ENCODE measurements at regions not wholly inside any gene's neighbourhood (a gene's known extent, or its start where the extent isn't known, plus 50 kb on each side); places are given as distances from the start of the nearest gene placed in this dataset.
"Not testable (repeated sequence)": the region's sequence is repeated elsewhere in the genome, so short reads cannot be mapped to it uniquely, and the experiment has no call there.

- H3K4me1 Mint-ChIP-seq: no peaks in the 10 kb centered on the region
- H3K36me3 Mint-ChIP-seq: no peaks in the 10 kb centered on the region
- DNase-seq: no peak
- H3K27ac Mint-ChIP-seq: no peak overlapping the region
- H3K4me3 Mint-ChIP-seq: no peak overlapping the region
- H3K27me3 Mint-ChIP-seq: peaks cover 4% of the 10 kb centered on the region
- H3K9me3 Mint-ChIP-seq: peaks cover 1% of the 10 kb centered on the region
These were observed 484.7 kb upstream of the C1orf87 start for GRCh38 chr1:60558236-60558635.

- Mint-ChIP-seq H3K36me3 (no peaks in the 10 kb centered on the region), H3K27ac (no peak overlapping the region), H3K9me3 (no peaks in the 10 kb centered on the region), H3K4me3 (no peak overlapping the region), H3K4me1 (no peaks in the 10 kb centered on the region), H3K27me3 (no peaks in the 10 kb centered on the region)
- no peak for DNase-seq
These were observed 480.2 kb upstream of the C1orf87 start for GRCh38 chr1:60553730-60554129.

DNA sequence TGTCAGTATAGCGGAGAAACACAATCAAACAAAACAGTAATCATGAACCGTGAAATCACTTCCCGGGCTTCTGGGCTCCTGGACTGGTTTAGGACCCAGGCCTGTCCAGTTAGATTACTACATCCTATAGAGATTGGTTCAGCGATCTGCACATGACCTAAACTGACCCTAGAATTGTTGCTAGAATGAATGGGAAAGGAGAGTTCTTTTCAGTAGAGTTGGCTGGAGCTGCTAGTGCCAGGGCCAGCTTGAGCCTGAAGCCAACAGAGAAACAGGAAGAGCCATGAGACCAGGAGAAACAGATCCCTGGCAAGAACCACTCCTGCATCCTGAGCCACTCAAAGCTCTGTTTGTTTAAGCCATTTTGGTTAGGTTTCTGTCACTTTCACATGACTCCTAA lies 474.3 kb upstream of the C1orf87 start:
- Mint-ChIP-seq H3K4me3 (no peak overlapping the region), H3K36me3 (no peaks in the 10 kb centered on the region), H3K27ac (no peak overlapping the region), H3K9me3 (no peaks in the 10 kb centered on the region), H3K4me1 (no peaks in the 10 kb centered on the region), H3K27me3 (no peaks in the 10 kb centered on the region)
- DNase-seq: no peak

DNA sequence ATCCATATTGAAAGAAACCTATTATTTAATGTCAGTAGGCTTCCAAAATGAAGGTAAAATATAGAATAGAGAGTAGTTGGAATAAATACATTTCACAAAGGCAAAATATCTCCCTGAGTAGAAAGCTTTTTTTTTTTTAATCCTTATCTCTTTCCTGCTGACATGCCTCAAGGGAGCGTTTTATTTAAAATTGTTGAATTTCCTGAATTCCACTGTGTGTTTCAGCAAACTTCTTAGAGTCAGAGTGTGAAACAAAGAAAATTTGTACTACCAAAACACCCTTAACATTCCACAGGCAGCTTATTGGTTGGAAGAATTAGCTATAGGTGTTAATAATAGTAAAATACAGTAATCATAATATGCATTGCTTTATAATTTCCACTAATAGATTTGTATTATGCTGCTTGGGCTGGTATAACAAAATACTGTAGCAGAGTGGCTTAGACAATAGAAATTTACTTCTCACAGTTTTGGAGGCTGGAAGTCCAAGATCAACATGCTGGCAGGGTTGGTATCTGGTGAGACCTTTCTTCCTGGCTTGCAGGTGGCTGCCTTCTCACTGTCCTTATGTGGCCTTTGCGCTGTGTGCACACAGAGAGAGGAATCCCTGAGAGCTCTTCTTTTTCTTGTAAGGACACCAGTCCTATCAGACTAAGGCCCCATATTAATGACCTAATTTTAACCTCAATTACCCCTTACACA lies 468.4 kb upstream of the C1orf87 start:
- no peak overlapping the region for H3K27ac Mint-ChIP-seq
- DNase-seq: no peak
- no peak overlapping the region for H3K4me3 Mint-ChIP-seq
- H3K36me3 Mint-ChIP-seq: no peaks in the 10 kb centered on the region
- H3K9me3 Mint-ChIP-seq: no peaks in the 10 kb centered on the region
- no peaks in the 10 kb centered on the region for H3K4me1 Mint-ChIP-seq
- peaks cover 4% of the 10 kb centered on the region for H3K27me3 Mint-ChIP-seq

DNA sequence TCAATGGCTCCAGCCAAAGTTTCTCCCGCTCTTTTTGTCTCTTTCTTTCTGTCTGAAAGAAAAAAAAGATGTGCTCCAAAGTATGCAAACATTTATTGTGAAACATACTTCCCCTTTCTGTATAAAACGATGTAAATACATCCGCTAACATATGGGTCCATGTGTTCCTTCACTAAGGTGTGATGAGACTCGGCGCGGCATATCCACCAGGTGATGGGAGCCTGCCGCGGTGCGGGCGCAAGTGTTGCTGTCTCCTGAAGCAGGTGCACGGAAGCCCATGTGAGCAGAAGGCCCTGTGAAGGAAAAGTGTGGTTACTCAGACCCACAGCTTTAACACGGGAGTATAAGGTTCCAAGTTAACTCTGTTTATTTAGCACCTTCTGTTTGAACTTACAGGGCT lies 466.6 kb upstream of the C1orf87 start:
- no peak overlapping the region for H3K27ac Mint-ChIP-seq
- H3K4me1 Mint-ChIP-seq: no peaks in the 10 kb centered on the region
- no peak for DNase-seq
- no peaks in the 10 kb centered on the region for H3K9me3 Mint-ChIP-seq
- no peak overlapping the region for H3K4me3 Mint-ChIP-seq
- H3K27me3 Mint-ChIP-seq: peaks cover 4% of the 10 kb centered on the region
- H3K36me3 Mint-ChIP-seq: no peaks in the 10 kb centered on the region

DNA sequence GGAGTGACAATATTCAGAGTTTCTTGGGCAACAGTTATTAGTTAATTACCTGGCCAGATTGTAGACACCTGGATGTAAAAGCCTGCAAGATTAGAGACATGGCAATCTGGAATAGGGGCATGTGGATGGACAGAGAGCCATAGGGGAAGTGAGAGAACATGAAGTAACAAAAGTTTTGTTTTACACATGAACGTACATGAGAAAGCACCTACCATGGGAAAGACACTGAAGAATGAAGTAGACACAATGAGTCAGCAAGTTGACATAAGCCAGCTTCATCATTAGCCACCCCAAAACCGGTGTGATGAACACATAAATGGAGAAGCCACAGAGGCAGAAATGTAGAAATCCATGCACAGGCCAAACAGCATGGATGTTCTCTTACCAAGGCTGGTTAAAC lies 462.1 kb upstream of the C1orf87 start:
- Mint-ChIP-seq H3K36me3 (no peaks in the 10 kb centered on the region), H3K27me3 (no peaks in the 10 kb centered on the region), H3K4me1 (no peaks in the 10 kb centered on the region), H3K27ac (no peak overlapping the region), H3K9me3 (no peaks in the 10 kb centered on the region), H3K4me3 (no peak overlapping the region)
- no peak for DNase-seq

DNA sequence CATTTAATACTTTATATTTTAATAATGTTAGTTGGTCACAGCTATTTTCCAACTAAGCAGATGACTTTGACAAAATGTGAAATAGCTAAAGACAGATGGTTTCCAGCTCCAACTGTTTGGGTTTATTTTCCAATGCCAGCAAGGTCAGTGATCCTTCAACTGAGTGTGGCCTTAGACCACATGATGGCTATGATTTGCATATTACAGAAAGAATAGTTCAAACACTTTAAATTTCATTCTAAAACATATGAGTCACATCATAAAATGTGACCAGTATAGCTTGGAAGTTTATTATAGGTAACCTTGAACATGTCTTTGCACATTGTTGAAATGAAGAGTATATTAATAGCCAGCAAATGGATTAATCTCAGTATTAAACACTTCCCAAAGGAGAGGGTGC lies 454.0 kb upstream of the C1orf87 start:
- Mint-ChIP-seq H3K4me1 (no peaks in the 10 kb centered on the region), H3K36me3 (no peaks in the 10 kb centered on the region), H3K9me3 (no peaks in the 10 kb centered on the region), H3K27me3 (no peaks in the 10 kb centered on the region), H3K27ac (no peak overlapping the region), H3K4me3 (no peak overlapping the region)
- no peak for DNase-seq

DNA sequence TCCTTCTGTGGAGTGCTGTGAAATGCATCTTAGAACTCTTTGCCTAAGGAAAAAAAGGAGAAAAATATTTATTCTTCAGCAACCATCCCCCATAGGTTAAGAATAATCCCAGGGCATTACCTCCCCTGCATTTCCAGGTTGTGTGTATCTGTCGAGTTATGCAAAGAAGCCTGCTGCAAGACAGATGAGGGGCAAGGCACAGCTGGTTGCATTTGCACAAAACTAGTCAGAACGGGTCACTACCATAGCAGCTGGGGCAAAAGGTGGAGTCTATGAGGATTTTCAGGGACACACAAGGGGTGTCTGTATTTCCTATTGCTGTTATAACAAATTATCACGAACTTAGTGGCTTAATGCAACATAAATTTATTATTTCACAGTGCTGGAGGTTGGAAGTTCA lies 443.4 kb upstream of the C1orf87 start:
- Mint-ChIP-seq H3K4me1 (no peaks in the 10 kb centered on the region), H3K27ac (no peak overlapping the region), H3K4me3 (no peak overlapping the region), H3K9me3 (peaks cover 3% of the 10 kb centered on the region), H3K36me3 (no peaks in the 10 kb centered on the region), H3K27me3 (peaks cover 3% of the 10 kb centered on the region)
- DNase-seq: no peak

DNA sequence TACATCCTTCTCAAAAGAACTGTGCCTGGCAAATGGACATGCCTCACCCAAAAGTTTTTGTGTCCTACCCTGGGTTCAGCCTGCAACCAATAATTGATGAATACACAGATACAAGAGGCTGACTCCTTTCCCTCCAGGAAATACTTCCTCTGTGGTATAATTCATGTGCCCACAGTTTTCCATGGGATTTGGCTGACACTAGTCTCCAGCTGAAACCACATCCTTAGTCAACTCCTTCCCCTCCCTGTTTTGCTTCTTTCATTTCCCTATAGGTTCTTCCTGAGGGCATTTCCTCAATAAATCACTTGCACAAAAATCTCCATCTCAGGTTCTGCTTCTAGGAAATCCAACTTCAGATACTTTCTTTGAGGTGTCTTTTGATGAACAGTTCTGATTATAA lies 436.6 kb upstream of the C1orf87 start:
- no peak overlapping the region for H3K4me3 Mint-ChIP-seq
- H3K9me3 Mint-ChIP-seq: peaks cover 7% of the 10 kb centered on the region

DNA sequence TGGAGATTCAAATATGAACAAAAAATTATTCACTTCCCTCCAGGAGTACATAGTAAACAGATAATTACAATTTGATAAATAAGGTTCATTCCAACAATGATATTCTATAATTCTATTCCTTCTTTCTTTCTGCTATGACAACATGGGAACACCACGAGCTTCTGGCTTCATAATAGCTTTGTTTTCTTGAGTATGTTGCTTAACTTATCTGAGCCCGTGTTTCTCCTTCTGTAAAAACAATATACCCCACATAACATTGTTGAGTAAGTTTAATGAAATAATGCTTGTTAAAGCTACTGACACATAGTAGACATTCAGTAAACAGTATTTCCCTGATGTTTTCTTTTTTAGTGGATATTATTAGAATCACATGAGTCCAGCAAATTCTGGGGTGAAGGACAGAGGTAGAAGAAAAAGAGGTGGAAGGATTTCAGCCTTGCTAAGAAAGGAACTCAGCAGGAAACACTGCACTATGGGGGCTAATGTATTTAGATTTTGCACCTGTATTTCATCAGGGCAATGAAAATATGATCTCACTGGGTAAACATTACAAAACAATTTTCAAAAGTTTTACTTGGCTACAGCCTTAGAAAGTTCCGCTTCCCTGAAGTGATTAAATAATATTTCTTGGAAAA lies 430.8 kb upstream of the C1orf87 start:
- H3K4me1 Mint-ChIP-seq: no peaks in the 10 kb centered on the region
- no peaks in the 10 kb centered on the region for H3K27me3 Mint-ChIP-seq
- H3K27ac Mint-ChIP-seq: no peak overlapping the region
- no peak for DNase-seq
- no peaks in the 10 kb centered on the region for H3K36me3 Mint-ChIP-seq
- no peak overlapping the region for H3K4me3 Mint-ChIP-seq
- peaks cover 2% of the 10 kb centered on the region for H3K9me3 Mint-ChIP-seq

More for the DNA sequence above, 436.6 kb upstream of the C1orf87 start:
- no peaks in the 10 kb centered on the region for H3K36me3 Mint-ChIP-seq
- DNase-seq: no peak
- H3K27ac Mint-ChIP-seq: no peak overlapping the region
- no peaks in the 10 kb centered on the region for H3K4me1 Mint-ChIP-seq
- H3K27me3 Mint-ChIP-seq: peaks cover 3% of the 10 kb centered on the region

GRCh38 chr1:60503266-60503925 lies 429.8 kb upstream of the C1orf87 start:
- Mint-ChIP-seq H3K27me3 (no peaks in the 10 kb centered on the region), H3K4me3 (no peak overlapping the region), H3K4me1 (no peaks in the 10 kb centered on the region)

DNA sequence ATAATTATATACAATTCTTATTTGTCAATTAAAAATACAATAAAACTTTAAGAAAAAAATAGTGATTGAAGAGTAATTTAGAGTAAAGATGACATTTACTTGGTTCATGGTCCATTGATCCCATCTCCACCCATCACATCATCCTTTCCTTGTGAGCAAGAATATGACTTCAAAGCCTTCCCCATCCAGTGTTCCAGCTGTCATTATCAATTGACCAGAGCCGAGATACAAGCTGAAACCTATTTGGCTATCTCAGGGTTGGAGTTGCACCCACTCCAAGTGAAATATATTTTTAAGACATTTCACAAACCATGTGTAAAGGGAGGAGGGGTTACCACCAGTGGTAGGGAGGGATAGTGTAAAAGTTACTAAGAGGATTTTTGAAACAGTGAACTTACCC lies 428.9 kb upstream of the C1orf87 start:
- Mint-ChIP-seq H3K27me3 (no peaks in the 10 kb centered on the region), H3K36me3 (no peaks in the 10 kb centered on the region), H3K4me3 (no peak overlapping the region), H3K9me3 (peaks cover 10% of the 10 kb centered on the region), H3K27ac (no peak overlapping the region), H3K4me1 (no peaks in the 10 kb centered on the region)
- no peak for DNase-seq

More at GRCh38 chr1:60503266-60503925, 429.8 kb upstream of the C1orf87 start:
- Mint-ChIP-seq H3K36me3 (no peaks in the 10 kb centered on the region), H3K27ac (no peak overlapping the region), H3K9me3 (peaks cover 6% of the 10 kb centered on the region)
- no peak for DNase-seq

- not testable (repeated sequence) for H3K4me1 Mint-ChIP-seq, DNase-seq, H3K9me3 Mint-ChIP-seq, H3K4me3 Mint-ChIP-seq, H3K27ac Mint-ChIP-seq, H3K36me3 Mint-ChIP-seq, H3K27me3 Mint-ChIP-seq
These were observed 416.4 kb upstream of the C1orf87 start for GRCh38 chr1:60489916-60490480.

- no peak for DNase-seq
- no peak overlapping the region for H3K27ac Mint-ChIP-seq
- no peak overlapping the region for H3K4me3 Mint-ChIP-seq
- H3K4me1 Mint-ChIP-seq: no peaks in the 10 kb centered on the region
- H3K36me3 Mint-ChIP-seq: no peaks in the 10 kb centered on the region
- H3K27me3 Mint-ChIP-seq: peaks cover 7% of the 10 kb centered on the region
- peaks cover 3% of the 10 kb centered on the region for H3K9me3 Mint-ChIP-seq
These were observed 415.3 kb upstream of the C1orf87 start for GRCh38 chr1:60488847-60489246.

- no peaks in the 10 kb centered on the region for H3K36me3 Mint-ChIP-seq
- no peak for DNase-seq
- no peaks in the 10 kb centered on the region for H3K4me1 Mint-ChIP-seq
- no peak overlapping the region for H3K27ac Mint-ChIP-seq
- peaks cover 3% of the 10 kb centered on the region for H3K9me3 Mint-ChIP-seq
- peaks cover 7% of the 10 kb centered on the region for H3K27me3 Mint-ChIP-seq
- H3K4me3 Mint-ChIP-seq: no peak overlapping the region
These were observed 414.2 kb upstream of the C1orf87 start for GRCh38 chr1:60487565-60488345.
